Large intestine (tissue), 3 donors: ENCODE measurements at regions not wholly inside any gene's neighbourhood (a gene's known extent, or its start where the extent isn't known, plus 50 kb on each side); places are given as distances from the start of the nearest gene placed in this dataset.
A peak's percentile ranks its signal among the peaks of the same experiment; 100 is the strongest.

ENCODE experiments used
- DNase-seq, 2 donors: peaks; one replicate each; pipeline versions ENCODE4 v3.0.0 to v3.0.0-alpha.2; 2013
- H3K27ac ChIP-seq: one replicate; pipeline ENCODE4 v1.5.1; 2013; ENCODE audit warnings: low read length
- H3K27me3 ChIP-seq: 2 replicates; pipeline ENCODE4 v1.6.1; 2013; ENCODE audit warnings: low read length; ENCODE audit not compliant: control insufficient read depth, insufficient read depth
- H3K36me3 ChIP-seq: 2 replicates; pipeline ENCODE4 v1.6.1; 2013; ENCODE audit warnings: low read length; ENCODE audit not compliant: control insufficient read depth, insufficient read depth
- H3K4me1 ChIP-seq: one replicate; pipeline ENCODE4 v1.6.1; 2013; ENCODE audit warnings: low read length; ENCODE audit not compliant: control insufficient read depth, insufficient read depth
- H3K4me3 ChIP-seq: one replicate; pipeline ENCODE4 v1.5.1; 2013; ENCODE audit warnings: low read length
- H3K9me3 ChIP-seq: one replicate; pipeline ENCODE4 v1.6.1; 2013; ENCODE audit warnings: mild to moderate bottlenecking, low read depth, low read length, moderate library complexity; ENCODE audit not compliant: control insufficient read depth
- WGBS: methylation state at CpG from one replicate; pipeline ENCODE4 v1.1.5; 2013; ENCODE audit warnings: low lambda C conversion rate; ENCODE audit not compliant: insufficient coverage; 5-methylcytosine and 5-hydroxymethylcytosine counted together

DNA sequence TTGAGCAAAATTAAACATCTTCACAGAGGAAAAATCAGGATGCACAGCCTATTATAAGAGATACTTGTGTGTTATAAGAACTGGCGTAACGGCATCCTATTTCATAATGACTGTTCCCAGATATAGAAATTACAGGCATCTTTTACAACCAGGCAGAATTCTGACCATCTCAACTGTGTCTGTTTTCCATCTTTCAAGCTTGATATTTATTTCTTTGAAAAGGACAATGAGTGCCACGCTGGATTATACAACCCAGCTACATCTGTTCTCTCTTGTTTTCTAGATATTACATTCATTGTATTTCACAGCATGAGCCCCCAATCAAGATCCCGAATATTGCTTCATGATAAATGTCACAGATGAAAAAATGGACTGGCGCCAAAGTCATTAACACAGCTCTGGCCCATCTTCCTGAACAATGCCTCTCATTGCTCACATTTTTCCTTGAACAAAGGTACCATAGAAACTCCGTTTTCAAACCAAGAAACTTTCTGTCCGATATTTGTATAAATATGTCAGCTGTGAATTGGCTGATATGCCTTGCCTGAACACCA is 420.6 kb downstream of the TBL1XR1 start:
- H3K4me1 ChIP-seq, result no peaks in the 10 kb centered on the region
- H3K36me3 ChIP-seq, result no peaks in the 10 kb centered on the region
- no peaks in the 10 kb centered on the region for H3K27me3 ChIP-seq
- no peak overlapping the region for H3K4me3 ChIP-seq
- H3K9me3 ChIP-seq, result no peaks in the 10 kb centered on the region
- 83% methylated on average over 3 of the region's 7 CpGs for WGBS
- H3K27ac ChIP-seq, result no peak overlapping the region
- no peak for DNase-seq

DNA sequence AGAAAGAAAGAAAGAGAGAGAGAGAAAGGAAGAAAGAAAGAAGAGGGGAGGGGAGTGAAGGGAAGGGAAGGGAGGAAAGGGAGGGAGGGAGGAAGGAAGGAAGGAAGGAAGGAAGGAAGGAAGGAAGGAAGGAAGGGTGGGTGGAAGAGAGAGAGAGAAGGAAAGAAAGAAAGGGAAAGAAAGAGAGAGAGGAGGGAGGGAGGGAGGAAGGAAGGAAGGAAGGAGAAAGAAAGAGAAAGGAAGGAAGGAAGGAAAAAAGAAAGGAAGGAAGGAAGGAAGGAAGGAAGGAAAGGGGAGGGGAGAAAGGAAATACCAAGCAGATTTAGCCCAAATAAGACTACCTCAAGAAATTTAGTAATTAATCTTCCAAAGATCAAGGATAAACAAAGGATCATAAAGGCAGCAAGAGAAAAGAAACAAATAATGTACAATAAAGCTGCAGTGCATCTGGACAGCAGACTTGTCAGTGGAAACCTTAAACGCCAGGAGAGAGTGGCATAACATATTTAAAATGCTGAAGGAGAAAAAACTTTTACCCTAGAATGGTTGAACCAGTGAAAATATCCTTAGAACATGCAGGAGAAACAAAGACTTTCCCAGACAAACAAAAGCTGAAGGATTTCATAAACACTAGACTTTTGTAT is 427.6 kb downstream of the TBL1XR1 start:
- H3K9me3 ChIP-seq, result no peaks in the 10 kb centered on the region
- H3K4me3 ChIP-seq, result no peak overlapping the region
- 83% methylated on average over 1 of the region's 1 CpG for WGBS
- no peak overlapping the region for H3K27ac ChIP-seq
- H3K36me3 ChIP-seq, result no peaks in the 10 kb centered on the region
- no peak for DNase-seq
- no peaks in the 10 kb centered on the region for H3K4me1 ChIP-seq
- H3K27me3 ChIP-seq, result no peaks in the 10 kb centered on the region

DNA sequence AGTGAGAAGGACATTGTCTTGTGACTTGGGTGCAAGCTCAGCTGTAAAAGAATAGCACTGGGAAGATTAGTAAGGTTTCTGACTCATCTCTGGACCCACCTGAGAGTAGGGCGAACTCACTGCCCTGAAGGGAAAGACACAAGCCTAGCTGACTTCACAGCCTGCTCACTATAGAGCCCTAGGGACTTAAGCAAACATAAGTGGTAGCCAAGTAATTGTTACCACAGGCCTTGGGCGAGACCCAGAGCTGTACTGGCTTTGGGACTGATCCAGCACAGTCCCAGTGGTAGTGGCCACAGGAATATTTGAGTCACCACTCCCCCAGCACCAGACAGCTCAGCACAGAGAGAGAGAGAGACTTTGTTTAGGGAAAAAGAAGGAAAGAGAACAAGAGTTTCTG is 429.9 kb downstream of the TBL1XR1 start:
- no peaks in the 10 kb centered on the region for H3K4me1 ChIP-seq
- no peak overlapping the region for H3K4me3 ChIP-seq
- WGBS, result no CpG with 5 or more reads among the region's 2 CpGs
- no peaks in the 10 kb centered on the region for H3K36me3 ChIP-seq
- no peaks in the 10 kb centered on the region for H3K9me3 ChIP-seq
- no peaks in the 10 kb centered on the region for H3K27me3 ChIP-seq
- no peak for DNase-seq
- no peak overlapping the region for H3K27ac ChIP-seq

DNA sequence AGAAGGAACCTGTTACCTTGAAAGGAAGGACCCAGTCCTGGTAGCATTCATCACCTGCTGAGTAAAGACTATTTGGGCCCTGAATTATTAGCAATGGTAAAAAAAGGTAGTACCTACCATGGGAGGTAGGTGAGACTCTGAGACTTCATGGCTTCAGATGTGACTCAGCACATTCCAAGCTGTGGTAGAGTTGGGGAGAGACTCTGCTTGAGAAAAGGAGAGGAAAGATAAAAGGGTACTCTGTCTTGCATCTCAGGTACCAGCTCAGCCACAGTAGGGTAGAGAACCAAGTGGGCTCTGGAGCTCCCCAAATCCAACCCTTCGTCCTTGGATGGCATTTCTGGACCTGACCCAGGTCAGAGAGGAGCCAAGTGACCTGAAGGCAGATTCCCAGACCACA is 430.4 kb downstream of the TBL1XR1 start:
- no peaks in the 10 kb centered on the region for H3K4me1 ChIP-seq
- H3K27ac ChIP-seq, result no peak overlapping the region
- no peaks in the 10 kb centered on the region for H3K36me3 ChIP-seq
- no peaks in the 10 kb centered on the region for H3K9me3 ChIP-seq
- no peaks in the 10 kb centered on the region for H3K27me3 ChIP-seq
- no peak overlapping the region for H3K4me3 ChIP-seq
- no CpG with 5 or more reads among the region's 1 CpG for whole genome bisulfite sequencing
- no peak for DNase-seq

DNA sequence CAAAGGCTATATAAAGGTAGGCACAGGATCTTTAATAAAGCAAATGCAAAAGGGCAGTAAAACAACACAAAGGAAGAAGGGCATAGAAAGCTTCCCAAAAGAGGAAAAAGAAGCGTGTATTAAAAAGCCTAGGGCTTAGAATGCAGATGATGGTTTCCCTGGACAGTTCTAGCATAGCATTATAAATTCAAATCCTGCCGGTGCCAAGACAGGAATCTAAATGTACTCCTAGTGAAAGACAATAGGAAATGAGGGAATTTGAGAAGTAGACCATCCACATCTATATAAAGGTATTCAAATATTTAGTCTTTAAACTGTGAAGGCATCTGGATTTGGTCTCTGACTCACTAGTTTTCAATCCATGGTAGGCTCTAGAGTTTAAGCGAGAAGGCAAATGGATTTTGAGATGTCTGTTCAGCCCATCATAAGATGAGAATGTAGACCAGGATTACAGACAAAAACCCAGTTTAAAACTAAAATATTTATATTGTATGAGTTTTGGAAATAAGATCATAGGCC is 431.8 kb downstream of the TBL1XR1 start:
- WGBS, result 60% methylated on average over 1 of the region's 3 CpGs
- Histone ChIP-seq H3K4me3 (no peak overlapping the region), H3K4me1 (no peaks in the 10 kb centered on the region), H3K36me3 (no peaks in the 10 kb centered on the region), H3K27me3 (no peaks in the 10 kb centered on the region), H3K9me3 (no peaks in the 10 kb centered on the region), H3K27ac (no peak overlapping the region)
- no peak for DNase-seq

DNA sequence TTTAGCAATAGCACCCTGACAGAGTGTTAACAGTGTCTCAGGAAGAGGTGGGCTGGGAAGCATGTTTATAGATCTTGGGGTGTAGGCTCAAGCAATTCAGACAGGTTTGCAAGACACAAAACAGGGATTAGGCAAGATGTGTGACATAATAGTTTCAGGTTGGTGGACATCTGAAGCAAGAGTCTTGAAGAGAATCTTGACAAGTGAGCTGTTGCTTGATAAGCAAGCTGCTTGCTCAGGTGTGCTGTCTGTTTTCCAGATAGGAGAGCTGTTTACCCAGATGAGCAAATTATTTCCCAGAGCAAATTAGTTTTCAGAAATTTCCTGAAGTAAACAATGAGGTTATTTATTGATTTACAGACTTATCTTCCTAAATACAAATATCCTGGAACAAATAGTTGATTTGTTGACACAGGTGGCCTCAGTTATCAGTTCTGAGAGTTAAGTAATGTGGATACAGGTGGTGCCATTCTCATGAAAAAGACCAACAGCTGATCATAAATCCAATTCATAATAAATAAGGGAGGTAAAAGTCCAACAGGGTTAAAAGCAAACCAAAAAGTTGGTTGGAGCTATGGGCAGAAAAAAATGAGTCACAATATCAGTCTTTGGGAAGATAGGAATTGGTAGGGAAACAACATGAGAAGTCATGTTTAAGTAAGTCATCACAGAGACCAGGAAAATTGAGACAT is 437.3 kb downstream of the TBL1XR1 start:
- H3K9me3 ChIP-seq, result no peaks in the 10 kb centered on the region
- H3K4me1 ChIP-seq, result peaks cover 7% of the 10 kb centered on the region
- peak overlapping the region; percentile 69 for H3K27ac ChIP-seq
- H3K36me3 ChIP-seq, result no peaks in the 10 kb centered on the region
- H3K27me3 ChIP-seq, result no peaks in the 10 kb centered on the region
- H3K4me3 ChIP-seq, result no peak overlapping the region
- DNase-seq, result peak; percentile 71 to 73

DNA sequence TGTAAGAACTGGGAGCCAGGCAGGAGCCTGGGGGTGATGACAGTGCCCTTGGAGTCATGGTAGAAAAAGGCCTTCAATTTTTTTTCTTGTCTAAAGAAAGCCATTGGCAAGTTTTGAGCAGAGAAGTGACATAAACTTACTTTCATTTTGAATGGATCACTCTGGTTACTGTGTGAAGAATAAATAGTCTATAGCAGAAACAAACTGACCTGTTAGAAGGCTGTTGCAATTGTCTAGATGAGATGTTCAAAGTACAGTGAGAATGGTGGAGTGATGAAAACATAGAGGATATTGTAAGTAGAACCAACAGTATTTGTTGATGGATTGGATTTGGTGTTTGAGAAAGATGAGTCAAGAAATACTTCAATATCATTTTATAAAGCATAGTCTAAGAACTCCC is 439.9 kb downstream of the TBL1XR1 start:
- peaks cover 7% of the 10 kb centered on the region for H3K4me1 ChIP-seq
- H3K27me3 ChIP-seq, result no peaks in the 10 kb centered on the region
- H3K4me3 ChIP-seq, result no peak overlapping the region
- peak overlapping the region; percentile 81 for H3K27ac ChIP-seq
- peak; percentile 35 to 62 for DNase-seq
- no peaks in the 10 kb centered on the region for H3K36me3 ChIP-seq
- H3K9me3 ChIP-seq, result no peaks in the 10 kb centered on the region

DNA sequence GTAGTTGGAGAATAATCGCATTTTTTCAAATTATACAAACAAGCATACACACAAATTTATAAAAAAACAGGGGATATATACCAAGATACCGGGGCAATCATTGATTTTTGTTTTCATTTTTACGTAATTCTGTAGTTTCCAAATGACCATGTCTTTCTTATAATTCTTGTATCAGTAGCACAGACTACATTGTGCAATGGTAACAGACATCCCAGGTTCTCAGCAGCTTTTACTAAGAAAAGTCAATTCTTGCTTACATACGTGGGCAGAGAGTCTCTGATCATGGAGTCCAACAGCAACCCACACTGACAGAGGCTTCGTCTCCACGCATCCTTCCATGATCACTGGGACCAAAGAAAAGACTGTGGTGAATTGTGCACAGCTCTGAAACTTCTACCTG is 441.3 kb downstream of the TBL1XR1 start:
- WGBS, result 95% methylated on average over 3 of the region's 6 CpGs
- Histone ChIP-seq H3K4me3 (no peak overlapping the region), H3K36me3 (no peaks in the 10 kb centered on the region), H3K27me3 (no peaks in the 10 kb centered on the region), H3K9me3 (no peaks in the 10 kb centered on the region), H3K27ac (no peak overlapping the region), H3K4me1 (peaks cover 7% of the 10 kb centered on the region)
- DNase-seq, result no peak

DNA sequence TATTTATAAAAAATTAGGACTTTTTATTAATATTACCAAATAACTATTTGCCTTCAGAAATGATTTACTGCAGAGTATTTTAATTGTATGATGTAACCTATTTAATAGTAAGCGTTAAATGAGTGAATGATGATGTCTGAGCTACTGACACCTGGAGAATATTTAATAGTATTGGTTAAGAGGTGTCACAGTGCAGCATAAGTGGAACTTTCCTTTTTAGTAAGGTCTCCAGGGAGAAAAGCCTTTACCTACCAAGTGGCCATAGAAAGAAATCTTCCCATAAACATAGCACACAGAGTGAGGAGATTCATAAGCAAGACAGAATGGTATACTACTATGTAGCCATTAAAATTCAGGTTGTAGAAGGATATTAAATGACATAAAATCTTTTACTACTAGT is 441.7 kb downstream of the TBL1XR1 start:
- H3K4me3 ChIP-seq, result no peak overlapping the region
- no peaks in the 10 kb centered on the region for H3K36me3 ChIP-seq
- H3K27me3 ChIP-seq, result no peaks in the 10 kb centered on the region
- WGBS, result no CpG with 5 or more reads among the region's 1 CpG
- H3K9me3 ChIP-seq, result no peaks in the 10 kb centered on the region
- no peak overlapping the region for H3K27ac ChIP-seq
- peaks cover 7% of the 10 kb centered on the region for H3K4me1 ChIP-seq
- DNase-seq, result no peak

DNA sequence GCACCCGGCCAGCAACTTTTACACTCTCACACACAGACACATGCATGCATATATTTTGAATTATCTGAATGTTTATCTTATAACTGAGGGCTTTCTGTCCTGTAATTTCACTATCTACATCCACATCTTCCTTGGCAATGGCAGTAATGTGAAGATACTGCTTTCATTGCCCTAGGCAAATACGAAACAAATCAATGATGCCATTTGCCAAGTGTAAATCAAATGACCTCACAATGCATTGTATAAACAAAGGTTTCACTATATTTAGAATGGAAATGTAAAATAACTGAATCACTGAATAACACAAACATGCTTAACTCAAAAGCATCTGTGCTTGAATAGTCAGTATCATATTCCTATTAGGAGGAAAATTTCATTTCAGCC is 455.6 kb downstream of the TBL1XR1 start:
- no peak overlapping the region for H3K4me3 ChIP-seq
- no peaks in the 10 kb centered on the region for H3K9me3 ChIP-seq
- H3K27ac ChIP-seq, result no peak overlapping the region
- H3K36me3 ChIP-seq, result no peaks in the 10 kb centered on the region
- no peaks in the 10 kb centered on the region for H3K27me3 ChIP-seq
- WGBS, result no CpG with 5 or more reads among the region's 2 CpGs
- DNase-seq, result no peak
- H3K4me1 ChIP-seq, result peaks cover 7% of the 10 kb centered on the region
